ENCODE measurements at regions not wholly inside any gene's neighbourhood (a gene's known extent, or its start where the extent isn't known, plus 50 kb on each side); places are given as distances from the start of the nearest gene placed in this dataset.

DNA sequence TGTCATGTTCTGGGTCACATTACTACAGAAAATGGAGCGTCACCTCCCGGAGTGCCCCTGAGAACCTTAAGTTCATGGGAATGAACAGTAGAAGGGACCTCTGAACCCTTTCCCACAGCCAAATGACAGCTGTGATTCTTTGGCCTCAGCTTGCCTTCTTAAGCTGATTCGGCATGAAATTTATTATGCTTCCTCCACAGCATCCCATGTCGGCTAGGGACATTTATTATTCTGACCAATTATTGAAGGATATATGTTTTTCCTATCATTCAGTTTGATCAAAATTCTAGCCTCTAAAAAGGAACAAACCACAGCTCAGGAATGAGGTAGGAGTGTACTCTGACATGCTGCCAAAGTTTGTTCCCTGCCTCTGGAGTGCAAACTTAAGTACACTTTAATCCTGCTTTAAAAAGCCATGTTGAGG lies 440.6 kb downstream of the CETN3 start:
- no peaks in the 10 kb centered on the region for H3K9me3 Mint-ChIP-seq
- H3K27ac Mint-ChIP-seq, result no peak overlapping the region
- H3K4me3 Mint-ChIP-seq (ENCODE audit: low read depth), result no peak overlapping the region
- no peaks in the 10 kb centered on the region for H3K27me3 Mint-ChIP-seq (ENCODE audit: low read depth)
- H3K4me1 Mint-ChIP-seq (ENCODE audit: low read depth), result no peaks in the 10 kb centered on the region
- H3K36me3 Mint-ChIP-seq (ENCODE audit: low read depth), result no peaks in the 10 kb centered on the region
- intact Hi-C loops (cut with micrococcal nuclease), result no loop called here
- no peak for DNase-seq (ENCODE audit: low spot score)

GRCh38 chr5:89967771-89968444 lies 441.6 kb downstream of the CETN3 start:
- Mint-ChIP-seq H3K4me1 (ENCODE audit: low read depth) (no peaks in the 10 kb centered on the region), H3K36me3 (ENCODE audit: low read depth) (no peaks in the 10 kb centered on the region), H3K27me3 (ENCODE audit: low read depth) (no peaks in the 10 kb centered on the region), H3K9me3 (no peaks in the 10 kb centered on the region), H3K27ac (no peak overlapping the region), H3K4me3 (ENCODE audit: low read depth) (no peak overlapping the region)
- DNase-seq (ENCODE audit: low spot score), result no peak
- intact Hi-C loops (cut with micrococcal nuclease), result no loop called here

DNA sequence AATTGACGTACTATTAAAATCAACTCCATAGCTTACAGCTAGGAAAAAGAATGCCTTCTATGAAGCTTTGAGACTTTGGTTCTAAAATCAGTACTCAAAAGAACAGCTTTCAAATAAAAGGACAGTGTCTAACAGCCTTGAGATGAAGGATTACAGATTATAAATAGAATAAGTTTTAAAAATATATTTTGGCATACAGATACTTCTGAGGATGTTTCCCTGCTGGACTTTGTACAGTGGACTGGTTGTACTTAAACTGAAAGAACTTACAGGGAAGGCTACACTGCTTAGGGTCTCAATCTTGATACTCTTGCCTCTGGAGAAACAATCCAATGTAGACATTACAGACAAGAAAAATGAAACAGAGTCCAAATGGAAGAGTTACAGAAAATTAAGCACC lies 452.7 kb downstream of the CETN3 start:
- H3K36me3 Mint-ChIP-seq (ENCODE audit: low read depth), result no peaks in the 10 kb centered on the region
- DNase-seq (ENCODE audit: low spot score), result no peak
- no peaks in the 10 kb centered on the region for H3K9me3 Mint-ChIP-seq
- no peak overlapping the region for H3K27ac Mint-ChIP-seq
- no peak overlapping the region for H3K4me3 Mint-ChIP-seq (ENCODE audit: low read depth)
- H3K4me1 Mint-ChIP-seq (ENCODE audit: low read depth), result no peaks in the 10 kb centered on the region
- H3K27me3 Mint-ChIP-seq (ENCODE audit: low read depth), result no peaks in the 10 kb centered on the region
- intact Hi-C loops (cut with micrococcal nuclease), result no loop called here

DNA sequence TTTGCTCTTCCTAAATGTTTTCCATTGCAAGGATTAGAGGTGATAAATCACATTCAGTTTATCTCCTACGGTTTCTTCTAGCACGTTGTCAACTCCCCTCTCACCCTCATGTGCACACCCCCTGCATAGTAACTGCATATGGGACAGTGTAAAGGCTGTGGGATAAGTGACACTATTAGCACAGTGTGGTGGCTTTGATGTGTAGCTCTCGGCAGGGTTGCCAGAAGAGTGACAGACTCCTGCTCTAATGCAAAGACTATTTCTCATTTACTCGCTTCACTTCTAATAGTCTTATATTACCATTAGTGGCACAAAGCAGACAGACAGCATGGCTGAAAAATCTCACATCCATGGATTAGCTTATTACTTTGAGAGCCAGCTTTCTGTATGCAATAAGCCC lies 454.6 kb downstream of the CETN3 start:
- Mint-ChIP-seq H3K27ac (no peak overlapping the region), H3K36me3 (ENCODE audit: low read depth) (no peaks in the 10 kb centered on the region), H3K4me3 (ENCODE audit: low read depth) (no peak overlapping the region), H3K9me3 (no peaks in the 10 kb centered on the region), H3K4me1 (ENCODE audit: low read depth) (no peaks in the 10 kb centered on the region), H3K27me3 (ENCODE audit: low read depth) (no peaks in the 10 kb centered on the region)
- DNase-seq (ENCODE audit: low spot score), result no peak
- intact Hi-C loops (cut with micrococcal nuclease), result no loop called here

DNA sequence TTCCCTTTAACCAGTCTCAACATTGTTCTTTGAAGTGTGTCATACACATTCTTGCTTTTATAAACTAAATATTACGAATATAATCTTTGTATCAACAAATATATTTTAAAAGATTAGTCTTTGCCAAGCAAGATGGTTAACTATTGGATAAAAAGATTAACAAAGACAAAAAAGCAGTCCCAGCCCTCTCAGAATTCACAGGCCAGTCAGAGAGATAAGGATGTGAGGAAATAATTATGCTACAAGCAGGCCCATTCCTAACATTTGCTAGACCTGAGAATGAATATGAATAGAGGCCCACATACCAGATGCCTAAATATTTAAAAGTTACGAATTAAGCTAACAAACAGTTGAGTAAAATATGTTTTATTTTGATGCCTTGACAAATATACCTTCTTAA lies 457.7 kb downstream of the CETN3 start:
- Mint-ChIP-seq H3K27ac (no peak overlapping the region), H3K4me3 (ENCODE audit: low read depth) (no peak overlapping the region), H3K36me3 (ENCODE audit: low read depth) (no peaks in the 10 kb centered on the region), H3K27me3 (ENCODE audit: low read depth) (no peaks in the 10 kb centered on the region), H3K9me3 (no peaks in the 10 kb centered on the region), H3K4me1 (ENCODE audit: low read depth) (no peaks in the 10 kb centered on the region)
- no peak for DNase-seq (ENCODE audit: low spot score)
- intact Hi-C loops (cut with micrococcal nuclease), result no loop called here

DNA sequence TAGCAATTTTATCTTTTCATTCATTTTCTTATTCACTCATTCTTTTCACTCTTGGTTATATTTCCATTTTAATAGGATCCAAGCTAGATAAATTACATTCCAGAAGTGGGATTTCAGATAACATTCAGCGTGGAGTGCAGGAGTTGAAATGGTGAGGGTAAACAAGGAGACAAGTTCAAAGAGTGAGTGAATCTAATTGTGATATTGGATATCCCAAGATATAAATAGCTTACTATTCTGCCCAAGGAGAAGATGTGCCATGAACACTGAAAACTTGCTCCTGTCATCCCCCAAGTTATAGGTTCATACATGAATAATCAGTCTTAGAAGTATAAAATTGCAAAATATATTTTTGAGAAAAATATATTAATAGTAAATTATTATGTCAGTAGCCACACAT lies 459.3 kb downstream of the CETN3 start:
- Mint-ChIP-seq H3K36me3 (ENCODE audit: low read depth) (no peaks in the 10 kb centered on the region), H3K4me1 (ENCODE audit: low read depth) (no peaks in the 10 kb centered on the region), H3K27me3 (ENCODE audit: low read depth) (no peaks in the 10 kb centered on the region), H3K4me3 (ENCODE audit: low read depth) (no peak overlapping the region), H3K9me3 (no peaks in the 10 kb centered on the region), H3K27ac (no peak overlapping the region)
- intact Hi-C loops (cut with micrococcal nuclease), result no loop called here
- no peak for DNase-seq (ENCODE audit: low spot score)

DNA sequence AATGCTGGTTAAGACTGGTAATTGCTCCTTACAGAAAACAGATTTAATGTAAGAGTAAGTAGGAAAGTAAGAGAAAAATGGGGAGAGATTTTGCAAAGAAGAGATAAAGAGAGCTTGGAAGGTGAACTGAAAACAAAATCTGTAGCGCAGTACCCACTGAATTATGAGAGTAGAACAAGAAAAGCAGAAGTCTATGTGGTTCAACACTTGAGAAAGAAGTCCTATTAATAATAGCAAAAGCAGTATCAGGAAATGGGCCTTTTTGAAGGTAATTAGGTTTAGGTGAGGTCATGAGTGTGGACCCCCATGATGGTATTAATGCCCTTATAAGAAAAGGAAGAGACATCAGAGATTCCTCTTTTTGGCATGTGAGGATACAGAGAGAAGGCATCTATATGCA lies 460.6 kb downstream of the CETN3 start:
- H3K4me3 Mint-ChIP-seq (ENCODE audit: low read depth), result no peak overlapping the region
- intact Hi-C loops (cut with micrococcal nuclease), result no loop called here
- no peak overlapping the region for H3K27ac Mint-ChIP-seq
- no peaks in the 10 kb centered on the region for H3K27me3 Mint-ChIP-seq (ENCODE audit: low read depth)
- H3K36me3 Mint-ChIP-seq (ENCODE audit: low read depth), result no peaks in the 10 kb centered on the region
- H3K4me1 Mint-ChIP-seq (ENCODE audit: low read depth), result no peaks in the 10 kb centered on the region
- no peaks in the 10 kb centered on the region for H3K9me3 Mint-ChIP-seq
- DNase-seq (ENCODE audit: low spot score), result no peak

- no peak overlapping the region for H3K4me3 Mint-ChIP-seq (ENCODE audit: low read depth)
- H3K9me3 Mint-ChIP-seq, result no peaks in the 10 kb centered on the region
- H3K27ac Mint-ChIP-seq, result no peak overlapping the region
- no peaks in the 10 kb centered on the region for H3K36me3 Mint-ChIP-seq (ENCODE audit: low read depth)
- no peaks in the 10 kb centered on the region for H3K27me3 Mint-ChIP-seq (ENCODE audit: low read depth)
- no peaks in the 10 kb centered on the region for H3K4me1 Mint-ChIP-seq (ENCODE audit: low read depth)
- DNase-seq (ENCODE audit: low spot score), result no peak
- intact Hi-C loops (cut with micrococcal nuclease), result no loop called here
Observed at GRCh38 chr5:89946916-89947315, 462.6 kb downstream of the CETN3 start.

DNA sequence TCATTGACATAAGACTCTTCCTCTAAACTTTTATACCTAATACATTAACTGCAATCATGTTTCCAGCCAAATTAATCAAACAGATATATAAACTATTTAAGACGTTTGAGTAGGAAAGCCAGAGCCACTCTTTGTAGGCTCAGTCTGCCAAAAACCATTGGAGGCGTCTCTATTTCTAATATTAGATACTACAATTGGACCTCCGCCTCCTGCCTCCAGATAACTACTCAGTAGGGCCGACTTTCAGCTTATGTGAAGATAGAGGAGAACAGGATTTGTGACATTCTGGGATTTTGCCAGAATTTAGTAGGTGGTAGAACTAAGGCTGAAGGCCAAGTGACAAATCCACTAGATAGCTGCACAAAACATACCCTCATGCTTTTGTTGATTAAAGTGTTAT lies 463.0 kb downstream of the CETN3 start:
- intact Hi-C loops (cut with micrococcal nuclease), result no loop called here
- DNase-seq (ENCODE audit: low spot score), result no peak
- Mint-ChIP-seq H3K36me3 (ENCODE audit: low read depth) (no peaks in the 10 kb centered on the region), H3K27me3 (ENCODE audit: low read depth) (no peaks in the 10 kb centered on the region), H3K9me3 (no peaks in the 10 kb centered on the region), H3K4me1 (ENCODE audit: low read depth) (no peaks in the 10 kb centered on the region), H3K27ac (no peak overlapping the region), H3K4me3 (ENCODE audit: low read depth) (no peak overlapping the region)

DNA sequence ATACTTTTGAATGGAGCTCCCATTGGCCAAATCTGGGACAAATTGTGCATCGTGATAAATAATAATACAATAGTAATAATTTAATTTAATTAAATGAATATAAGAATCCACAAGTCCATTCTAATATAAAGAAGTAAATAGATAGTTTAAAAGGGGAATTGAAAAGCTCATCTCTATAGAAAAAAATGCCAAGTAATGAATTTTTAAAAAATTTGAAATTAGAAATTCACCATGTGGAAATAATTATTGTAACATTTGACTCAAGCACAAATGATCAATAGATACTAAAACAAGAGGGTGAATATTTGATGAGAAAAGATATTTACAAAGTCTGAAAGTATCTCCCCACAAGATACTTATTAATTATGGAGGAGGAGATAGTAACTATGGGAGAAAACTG lies 467.4 kb downstream of the CETN3 start:
- Mint-ChIP-seq H3K4me3 (ENCODE audit: low read depth) (no peak overlapping the region), H3K27me3 (ENCODE audit: low read depth) (no peaks in the 10 kb centered on the region), H3K4me1 (ENCODE audit: low read depth) (no peaks in the 10 kb centered on the region), H3K9me3 (no peaks in the 10 kb centered on the region), H3K27ac (no peak overlapping the region), H3K36me3 (ENCODE audit: low read depth) (no peaks in the 10 kb centered on the region)
- intact Hi-C loops (cut with micrococcal nuclease), result no loop called here
- DNase-seq (ENCODE audit: low spot score), result no peak

DNA sequence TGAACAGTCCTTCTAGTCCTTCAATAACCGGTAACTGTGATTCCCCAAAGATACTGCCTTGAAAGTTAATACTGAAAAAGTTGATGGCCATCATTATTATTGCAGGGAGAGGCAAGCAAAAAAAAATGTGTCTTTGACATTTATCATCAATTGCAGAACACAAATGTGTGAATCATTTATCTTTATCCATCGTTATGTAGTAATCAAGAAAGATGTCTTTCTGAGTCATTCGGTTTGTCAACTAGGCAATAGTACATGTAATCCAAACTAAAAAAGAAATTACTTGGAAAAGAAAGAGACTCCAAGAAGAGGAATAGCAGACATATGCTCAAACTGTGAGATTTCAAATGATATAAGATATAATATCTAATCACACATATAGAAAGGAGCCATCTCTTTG lies 473.0 kb downstream of the CETN3 start:
- Mint-ChIP-seq H3K4me3 (ENCODE audit: low read depth) (no peak overlapping the region), H3K4me1 (ENCODE audit: low read depth) (no peaks in the 10 kb centered on the region), H3K27me3 (ENCODE audit: low read depth) (no peaks in the 10 kb centered on the region), H3K9me3 (no peaks in the 10 kb centered on the region), H3K36me3 (ENCODE audit: low read depth) (no peaks in the 10 kb centered on the region), H3K27ac (no peak overlapping the region)
- no peak for DNase-seq (ENCODE audit: low spot score)
- intact Hi-C loops (cut with micrococcal nuclease), result no loop called here

GRCh38 chr5:89934069-89934468 lies 475.5 kb downstream of the CETN3 start:
- Mint-ChIP-seq H3K9me3 (no peaks in the 10 kb centered on the region), H3K27ac (no peak overlapping the region), H3K4me1 (ENCODE audit: low read depth) (no peaks in the 10 kb centered on the region), H3K27me3 (ENCODE audit: low read depth) (no peaks in the 10 kb centered on the region), H3K36me3 (ENCODE audit: low read depth) (no peaks in the 10 kb centered on the region), H3K4me3 (ENCODE audit: low read depth) (no peak overlapping the region)
- intact Hi-C loops (cut with micrococcal nuclease), result no loop called here
- DNase-seq (ENCODE audit: low spot score), result no peak

- H3K36me3 Mint-ChIP-seq (ENCODE audit: low read depth), result no peaks in the 10 kb centered on the region
- no peak overlapping the region for H3K27ac Mint-ChIP-seq
- H3K9me3 Mint-ChIP-seq, result no peaks in the 10 kb centered on the region
- DNase-seq (ENCODE audit: low spot score), result no peak
- H3K4me3 Mint-ChIP-seq (ENCODE audit: low read depth), result no peak overlapping the region
- H3K4me1 Mint-ChIP-seq (ENCODE audit: low read depth), result no peaks in the 10 kb centered on the region
- H3K27me3 Mint-ChIP-seq (ENCODE audit: low read depth), result no peaks in the 10 kb centered on the region
- intact Hi-C loops (cut with micrococcal nuclease), result no loop called here
Observed at GRCh38 chr5:89932771-89933181, 476.8 kb downstream of the CETN3 start.

All from activated T-helper 2 cell treated with anti-CD3 and anti-CD28 coated beads, Interferon-gamma antibody, Interleukin-2, Interleukin-4, amounts not matched to agents 10 μg/mL and 5 μg/mL and 100 μg/mL, durations not matched to agents 14 hours and 24 hours and 36 hours (primary cell).